ENCODE measurements at regions not wholly inside any gene's neighbourhood (a gene's known extent, or its start where the extent isn't known, plus 50 kb on each side); places are given as distances from the start of the nearest gene placed in this dataset.
"Not testable (repeated sequence)": the region's sequence is repeated elsewhere in the genome, so short reads cannot be mapped to it uniquely, and the experiment has no call there.

DNA sequence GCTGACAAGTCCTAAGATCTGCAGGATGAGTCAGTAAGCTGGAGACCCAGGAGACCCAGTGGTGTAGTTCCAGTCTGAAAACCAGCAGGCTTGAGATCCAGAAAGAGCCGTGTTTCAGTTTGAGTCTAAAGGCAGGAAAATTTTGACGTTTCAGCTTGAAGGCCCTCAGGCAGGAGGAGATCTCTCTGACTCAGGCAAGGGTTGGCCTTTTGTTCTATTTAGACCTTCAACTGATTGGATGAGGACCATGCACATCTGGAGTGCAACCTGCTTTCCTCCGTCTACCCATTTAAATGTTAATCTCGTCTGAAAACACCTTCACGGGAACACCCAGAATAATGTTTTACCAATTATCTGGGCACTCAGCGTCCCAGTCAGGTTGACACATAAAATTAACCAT is 69.5 kb downstream of the NPIPA7 start:
- H3K4me3 ChIP-seq (ENCODE audit: low read length); DNase-seq (ENCODE audit: low read depth, low spot score): not testable (repeated sequence)

DNA sequence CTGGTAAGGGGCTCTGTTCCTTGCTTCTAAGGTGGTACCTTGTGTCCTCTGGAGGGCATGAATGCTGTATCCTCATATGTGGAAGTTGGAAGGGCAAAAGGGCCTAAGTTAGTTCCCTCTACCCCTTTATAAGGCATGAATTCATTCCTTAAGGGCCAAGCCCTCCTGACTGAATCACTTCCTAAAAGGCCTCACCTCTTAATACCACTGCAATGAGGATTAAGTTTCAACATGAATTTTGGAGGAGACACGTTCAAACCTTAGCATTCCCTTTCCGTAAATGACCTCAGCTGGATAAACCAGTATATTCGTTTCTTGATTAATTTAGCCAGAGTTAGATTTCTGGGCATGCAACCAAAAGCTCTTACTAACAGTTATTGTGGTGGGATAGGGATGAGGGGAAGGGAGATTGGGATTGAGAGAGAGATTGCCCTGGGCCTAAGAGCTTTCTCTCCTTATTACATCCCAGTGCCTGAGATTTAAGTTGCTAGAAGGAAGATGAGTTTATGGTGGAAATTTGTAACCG is 70.8 kb downstream of the NPIPA7 start:
- DNase-seq (ENCODE audit: low read depth, low spot score); H3K4me3 ChIP-seq (ENCODE audit: low read length): not testable (repeated sequence)

DNA sequence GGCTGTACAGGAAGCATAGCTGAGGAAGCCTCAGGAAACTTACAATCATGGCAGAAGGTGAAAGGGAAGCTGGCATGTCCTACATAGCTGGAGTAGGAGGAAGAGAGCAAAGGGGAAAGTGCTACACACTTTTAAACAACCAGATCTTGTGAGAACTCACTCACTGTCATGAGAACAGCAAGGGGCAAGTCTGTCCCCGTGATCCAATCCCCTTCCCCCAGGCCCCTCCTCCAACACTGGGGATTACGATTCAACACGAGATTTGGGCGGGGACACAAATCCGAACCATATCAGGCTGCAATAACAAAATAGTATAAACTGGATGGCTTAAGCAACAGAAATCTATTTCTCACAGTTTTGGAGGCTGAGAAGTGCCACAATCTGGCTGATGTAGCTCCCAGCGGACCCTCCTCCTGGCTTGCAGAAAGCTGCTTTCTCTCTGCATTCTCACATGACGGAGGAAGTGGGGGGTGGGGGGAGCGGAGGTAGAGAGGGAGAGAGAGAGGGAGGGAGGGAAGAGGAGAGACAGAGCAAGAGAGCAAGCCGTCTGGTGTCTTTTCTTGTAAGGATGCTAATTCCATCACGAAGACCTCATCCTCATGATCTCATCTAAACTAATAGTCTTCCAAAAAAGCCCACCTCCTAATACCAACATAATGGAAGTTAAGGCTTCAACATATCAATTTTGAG is 72.9 kb downstream of the NPIPA7 start:
- H3K4me3 ChIP-seq (ENCODE audit: low read length) = not testable (repeated sequence)

DNA sequence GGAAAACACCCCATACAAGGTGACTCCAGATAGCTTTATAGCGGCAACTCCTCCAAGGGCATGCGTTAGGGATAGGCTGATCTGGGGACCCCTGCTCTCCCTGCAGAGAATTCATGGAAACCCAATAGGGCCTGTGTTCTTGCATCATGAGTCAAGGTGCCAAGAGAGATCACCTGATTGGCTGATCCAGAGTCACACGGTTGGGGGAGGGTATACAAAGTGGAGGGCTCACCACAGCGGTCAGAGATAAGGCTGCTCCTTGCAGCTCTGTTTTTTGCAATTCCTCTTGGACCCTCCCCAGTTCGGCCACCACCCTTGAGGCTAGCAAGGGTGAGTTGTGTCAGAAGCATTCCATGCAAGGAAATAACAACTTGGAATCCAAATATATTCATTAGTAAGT is 79.6 kb downstream of the NPIPA7 start:
- DNase-seq (ENCODE audit: low read depth, low spot score); H3K4me3 ChIP-seq (ENCODE audit: low read length): not testable (repeated sequence)

More for the DNA sequence above, 72.9 kb downstream of the NPIPA7 start:
- not testable (repeated sequence) for DNase-seq (ENCODE audit: low read depth, low spot score)

DNA sequence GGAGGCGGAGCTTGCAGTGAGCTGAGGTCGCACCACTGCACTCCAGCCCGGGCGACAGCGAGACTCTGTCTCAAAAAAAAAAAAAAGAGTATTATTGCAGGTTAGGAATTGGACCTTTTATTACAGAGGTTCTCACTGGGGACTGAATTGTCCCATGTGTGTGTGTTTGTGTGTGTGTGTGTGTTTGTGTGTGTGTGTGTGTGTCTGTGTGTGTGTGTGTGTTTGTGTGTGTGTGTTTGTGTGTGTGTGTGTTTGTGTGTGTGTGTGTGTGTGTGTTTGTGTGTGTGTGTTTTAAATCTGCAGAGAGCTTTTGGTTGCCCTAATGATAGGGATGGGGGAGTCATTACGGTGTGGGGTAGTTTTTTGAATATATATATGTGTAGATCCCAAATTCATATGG is 84.9 kb downstream of the NPIPA7 start:
- not testable (repeated sequence) for H3K4me3 ChIP-seq (ENCODE audit: low read length); DNase-seq (ENCODE audit: low read depth, low spot score)

DNA sequence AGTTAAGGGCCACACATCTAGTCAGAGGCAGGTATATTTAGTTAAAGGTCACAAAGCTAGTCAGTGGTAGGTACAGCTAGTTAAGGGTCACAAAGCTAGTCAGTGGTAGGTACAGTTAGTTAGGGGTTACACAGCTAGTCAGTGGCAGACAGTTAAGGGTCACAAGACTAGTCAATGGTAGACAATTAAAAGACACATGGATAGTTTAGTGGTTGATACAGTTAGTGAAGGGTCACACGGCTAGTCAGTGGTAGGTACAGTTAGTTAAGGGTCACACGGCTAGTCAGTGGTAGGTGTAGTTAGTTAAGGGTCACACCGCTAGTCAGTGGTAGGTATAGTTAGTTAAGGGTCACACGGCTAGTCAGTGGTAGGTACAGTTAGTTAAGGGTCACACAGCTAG is 110.0 kb downstream of the NPIPA7 start:
- DNase-seq (ENCODE audit: low read depth, low spot score); H3K4me3 ChIP-seq (ENCODE audit: low read length): not testable (repeated sequence)

DNA sequence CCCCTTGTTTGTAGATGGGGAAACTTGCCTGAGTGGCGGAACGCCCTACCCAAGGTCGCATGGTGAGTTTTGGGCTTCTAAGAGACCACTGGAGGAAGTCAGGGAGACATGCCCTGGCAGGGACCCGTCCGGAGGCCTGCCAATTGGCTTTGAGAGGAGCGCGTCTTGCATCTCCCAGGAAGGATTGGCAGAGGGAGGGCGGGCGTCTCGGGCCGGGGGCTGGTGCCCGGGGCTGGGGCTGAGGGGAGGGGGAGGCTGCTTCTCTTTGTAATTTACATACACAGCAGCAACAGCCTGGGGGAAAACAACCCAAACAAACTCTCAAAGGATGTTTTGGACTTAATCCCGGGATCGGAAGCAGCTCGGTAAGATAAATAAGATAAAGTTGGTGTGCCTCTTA is 110.5 kb downstream of the NPIPA7 start:
- not testable (repeated sequence) for DNase-seq (ENCODE audit: low read depth, low spot score); H3K4me3 ChIP-seq (ENCODE audit: low read length)

DNA sequence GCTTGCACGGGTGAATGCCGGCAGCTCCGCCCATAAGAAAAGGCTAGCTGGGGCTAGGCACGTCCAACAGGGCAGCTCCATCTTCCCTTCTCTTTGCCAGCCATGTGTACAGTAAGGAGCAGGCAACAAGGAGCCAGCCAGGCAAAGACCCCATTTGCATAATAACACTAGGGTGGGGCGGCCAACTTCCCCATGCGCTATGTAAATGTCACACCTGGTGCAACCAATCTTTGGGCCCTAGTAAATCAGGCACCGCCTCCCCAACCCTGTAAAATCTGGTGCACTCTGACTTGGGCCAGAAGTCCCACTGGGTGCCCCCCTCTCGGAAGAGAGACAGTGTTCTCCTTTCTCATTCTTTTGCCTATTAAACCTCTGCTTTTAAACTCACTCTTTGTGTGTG is 115.2 kb downstream of the NPIPA7 start:
- not testable (repeated sequence) for H3K4me3 ChIP-seq (ENCODE audit: low read length); DNase-seq (ENCODE audit: low read depth, low spot score)

DNA sequence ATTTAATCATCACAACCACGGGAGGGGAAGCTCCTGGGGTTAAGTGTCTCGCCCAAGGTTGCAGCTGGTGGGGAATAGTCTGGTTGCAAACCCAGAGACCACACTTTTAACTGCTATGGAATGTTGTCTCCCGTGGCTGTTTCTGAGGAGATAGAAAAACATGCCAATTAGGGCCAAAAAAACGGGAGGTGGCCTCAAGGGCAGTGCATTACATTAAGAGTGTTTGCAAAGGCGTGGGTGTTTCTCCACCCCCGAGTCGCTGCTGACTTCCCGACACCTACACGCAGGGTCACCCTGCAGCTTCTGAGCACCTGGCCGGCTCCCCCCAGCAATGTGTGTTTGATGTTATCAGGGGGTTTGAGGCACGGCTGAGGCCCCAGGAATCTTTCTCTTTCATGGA is 116.1 kb downstream of the NPIPA7 start:
- H3K4me3 ChIP-seq (ENCODE audit: low read length); DNase-seq (ENCODE audit: low read depth, low spot score): not testable (repeated sequence)

DNA sequence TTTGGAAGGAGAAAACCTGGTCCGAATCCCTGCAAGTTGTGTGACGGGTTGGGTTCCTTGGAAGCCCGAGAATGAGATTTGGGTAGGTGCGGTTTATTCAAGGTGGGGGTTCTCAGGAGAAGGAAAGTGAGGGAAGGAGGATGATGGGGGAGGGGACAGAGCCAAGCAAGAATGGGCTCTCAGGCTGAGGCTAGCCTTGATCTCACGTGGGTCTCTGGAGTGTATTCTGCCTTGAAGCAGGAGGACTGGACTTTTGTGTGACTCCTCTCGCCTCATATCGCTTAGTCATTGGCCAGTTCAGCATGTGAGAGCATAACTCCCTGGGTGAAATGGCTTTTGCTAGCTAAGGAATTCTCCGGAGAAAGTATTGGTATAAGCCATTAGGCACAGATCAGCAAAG is 120.9 kb downstream of the NPIPA7 start:
- H3K4me3 ChIP-seq (ENCODE audit: low read length); DNase-seq (ENCODE audit: low read depth, low spot score): not testable (repeated sequence)

DNA sequence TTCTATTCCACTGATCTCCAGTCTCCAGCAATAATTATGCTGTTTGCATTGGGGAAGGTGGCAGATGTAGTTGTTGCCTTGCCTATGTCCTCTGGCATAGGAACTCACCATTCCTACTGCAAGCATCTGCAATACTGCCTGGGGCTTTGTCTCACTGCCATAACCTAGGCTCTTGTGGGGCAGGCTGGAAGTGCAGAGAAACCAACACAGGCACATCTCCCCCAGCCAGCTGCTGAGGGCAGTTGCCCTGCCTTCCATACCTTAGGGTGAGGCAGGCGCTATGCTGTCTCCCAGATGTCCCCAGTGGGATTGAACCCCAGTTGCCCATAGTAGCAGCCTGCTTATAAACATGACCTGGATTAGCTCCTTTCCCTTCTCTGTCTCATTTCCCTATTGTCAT is 128.1 kb downstream of the NPIPA7 start:
- H3K4me3 ChIP-seq (ENCODE audit: low read length); DNase-seq (ENCODE audit: low read depth, low spot score): not testable (repeated sequence)

DNA sequence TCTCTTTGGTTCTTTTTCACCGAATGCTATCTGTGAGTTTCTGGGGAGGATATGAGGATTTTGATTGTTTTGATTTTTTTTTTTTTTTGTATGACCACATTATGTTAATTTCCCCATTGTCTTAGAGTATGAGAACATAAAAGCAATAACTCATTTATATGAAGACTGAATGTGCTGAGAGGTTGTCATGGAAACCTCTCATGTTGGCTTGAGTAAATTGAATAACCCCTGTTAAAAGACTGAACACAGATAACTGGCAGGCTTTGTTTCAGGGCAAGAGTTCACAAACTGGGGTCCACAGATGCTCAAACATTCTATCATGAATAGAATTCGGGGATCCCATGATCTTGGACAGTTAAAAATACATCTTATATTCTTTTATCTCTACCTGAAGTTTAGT is 129.4 kb downstream of the NPIPA7 start:
- H3K4me3 ChIP-seq (ENCODE audit: low read length); DNase-seq (ENCODE audit: low read depth, low spot score): not testable (repeated sequence)

DNA sequence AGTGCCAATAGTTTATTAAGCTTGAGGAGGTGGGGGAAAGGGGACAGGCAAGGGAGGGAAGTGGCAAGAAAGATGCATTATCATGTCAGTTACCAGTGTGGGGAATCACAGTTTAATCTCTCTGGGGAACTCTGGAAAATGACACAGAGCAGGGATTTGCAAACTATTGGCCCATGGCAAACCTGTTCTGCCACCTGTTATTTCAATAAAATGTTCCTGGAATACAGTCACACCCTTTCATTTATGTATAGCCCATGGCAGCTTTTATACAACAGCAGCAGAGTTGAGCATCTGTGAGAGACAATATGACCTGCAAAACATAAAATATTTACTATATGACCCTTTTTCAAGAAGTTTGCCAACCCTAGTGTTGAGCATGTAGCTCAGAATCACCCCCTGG is 140.5 kb downstream of the NPIPA7 start:
- H3K4me3 ChIP-seq (ENCODE audit: low read length); DNase-seq (ENCODE audit: low read depth, low spot score): not testable (repeated sequence)

DNA sequence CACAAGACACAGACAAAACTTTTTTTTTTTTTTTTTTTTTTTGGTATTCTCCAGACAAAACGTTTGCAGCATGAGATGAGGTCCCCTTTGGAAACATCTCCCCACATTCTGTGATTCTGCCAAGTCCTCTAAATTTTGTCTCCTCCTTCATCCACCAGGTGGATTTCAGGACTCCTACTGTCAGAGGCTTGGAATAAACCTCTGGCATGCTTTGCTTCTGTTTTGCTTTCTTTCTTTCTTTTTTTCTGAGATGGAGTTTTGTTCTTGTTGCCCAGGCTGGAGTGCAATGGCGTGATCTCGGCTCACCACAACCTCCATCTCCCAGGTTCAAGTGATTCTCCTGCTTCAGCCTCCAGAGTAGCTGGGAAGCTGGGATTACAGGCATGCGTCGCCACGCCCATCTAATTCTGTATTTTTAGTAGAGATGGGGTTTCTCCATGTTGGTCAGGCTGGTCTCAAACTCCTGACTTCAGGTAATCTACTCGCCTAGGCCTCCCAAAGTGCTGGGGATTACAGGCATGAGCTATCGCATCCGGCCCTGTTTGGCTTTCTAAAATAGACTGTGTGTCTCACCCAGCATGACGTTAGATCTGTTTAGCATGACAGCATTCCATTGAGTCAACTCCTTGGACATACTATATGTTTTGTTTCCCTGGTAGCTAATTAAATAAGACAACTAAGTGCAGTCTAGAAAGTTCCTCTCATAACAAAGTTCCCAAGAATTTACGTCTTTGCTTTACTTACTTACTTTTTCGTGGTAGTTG is 142.5 kb downstream of the NPIPA7 start:
- not testable (repeated sequence) for H3K4me3 ChIP-seq (ENCODE audit: low read length); DNase-seq (ENCODE audit: low read depth, low spot score)

DNA sequence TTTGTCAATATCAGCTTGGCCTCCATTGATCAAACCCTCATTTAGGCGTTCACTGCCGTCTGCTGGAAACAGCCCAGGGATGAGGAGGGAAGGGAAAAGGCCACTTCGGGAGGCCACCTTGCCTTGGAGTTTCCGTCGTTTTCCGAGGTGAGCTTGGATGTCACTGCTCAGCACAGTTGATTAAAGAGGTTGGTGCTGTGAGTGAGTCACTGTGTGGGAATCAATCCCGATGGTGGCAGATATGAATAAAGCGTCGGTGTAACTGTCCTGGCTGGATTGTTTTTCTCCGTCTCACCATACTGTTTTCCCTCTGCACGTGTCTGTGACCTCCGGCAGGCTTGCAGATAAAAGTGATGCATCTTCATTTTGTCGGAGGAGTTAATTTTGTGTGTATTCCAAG is 148.1 kb downstream of the NPIPA7 start:
- not testable (repeated sequence) for H3K4me3 ChIP-seq (ENCODE audit: low read length)

DNA sequence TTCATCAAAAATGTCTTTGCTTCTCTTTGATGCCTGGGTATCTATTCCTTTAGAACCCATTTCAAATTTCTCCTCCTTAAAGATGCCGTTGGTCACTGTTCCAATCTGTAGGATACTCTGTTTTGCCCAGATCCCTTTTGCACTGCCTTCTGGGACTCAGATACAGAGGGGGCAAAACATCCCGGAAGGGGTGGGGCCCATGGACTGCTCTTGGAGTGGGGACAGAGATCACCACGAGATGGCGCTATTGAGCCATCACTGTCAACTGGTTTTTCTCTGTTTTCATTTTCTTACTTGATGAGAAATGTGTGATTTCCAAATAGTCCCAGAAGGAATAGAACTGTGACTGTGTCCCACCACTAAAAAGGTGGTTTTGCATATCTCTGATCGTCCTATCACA is 151.8 kb downstream of the NPIPA7 start:
- H3K4me3 ChIP-seq (ENCODE audit: low read length); DNase-seq (ENCODE audit: low read depth, low spot score): not testable (repeated sequence)

More for the DNA sequence above, 148.1 kb downstream of the NPIPA7 start:
- not testable (repeated sequence) for DNase-seq (ENCODE audit: low read depth, low spot score)

DNA sequence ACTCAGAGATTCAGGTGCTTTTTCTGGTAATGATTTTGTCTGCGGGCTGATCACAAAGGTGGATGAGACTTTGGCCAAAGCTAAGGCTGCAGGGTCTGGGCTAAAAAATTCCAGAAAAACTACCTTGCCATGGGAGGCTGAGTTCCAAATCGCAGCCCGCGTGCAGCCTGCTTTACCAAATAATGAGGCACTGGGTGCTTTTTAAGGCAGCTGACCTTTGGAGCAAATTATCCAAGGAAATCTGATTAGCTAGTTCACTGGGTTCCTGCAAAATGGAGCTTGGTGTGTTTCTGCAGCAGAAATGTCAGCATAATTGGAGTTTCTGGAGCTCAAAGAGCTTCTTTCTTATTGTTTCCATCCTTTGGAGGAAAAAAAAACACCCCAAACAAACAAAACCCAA is 156.6 kb downstream of the NPIPA7 start:
- DNase-seq (ENCODE audit: low read depth, low spot score); H3K4me3 ChIP-seq (ENCODE audit: low read length): not testable (repeated sequence)

DNA sequence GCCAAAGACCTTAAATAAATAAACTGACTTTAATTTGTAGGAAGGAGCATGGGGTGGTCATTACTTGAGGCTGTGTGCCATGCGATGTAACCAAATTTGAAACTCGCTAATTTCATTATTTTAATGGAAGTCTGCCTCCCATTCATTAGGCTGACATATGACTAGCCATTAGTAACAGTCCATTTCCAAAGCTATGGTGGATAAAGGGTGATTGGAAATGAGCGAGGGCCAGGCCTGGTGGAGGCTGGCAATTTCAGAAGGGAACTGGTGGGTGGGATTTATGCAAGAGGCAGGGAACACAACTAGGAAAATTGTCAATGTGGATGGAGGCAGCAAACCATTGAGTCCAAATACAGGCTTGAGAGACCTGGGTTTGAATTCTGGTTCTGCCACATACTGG is 157.2 kb downstream of the NPIPA7 start:
- not testable (repeated sequence) for DNase-seq (ENCODE audit: low read depth, low spot score); H3K4me3 ChIP-seq (ENCODE audit: low read length)

DNA sequence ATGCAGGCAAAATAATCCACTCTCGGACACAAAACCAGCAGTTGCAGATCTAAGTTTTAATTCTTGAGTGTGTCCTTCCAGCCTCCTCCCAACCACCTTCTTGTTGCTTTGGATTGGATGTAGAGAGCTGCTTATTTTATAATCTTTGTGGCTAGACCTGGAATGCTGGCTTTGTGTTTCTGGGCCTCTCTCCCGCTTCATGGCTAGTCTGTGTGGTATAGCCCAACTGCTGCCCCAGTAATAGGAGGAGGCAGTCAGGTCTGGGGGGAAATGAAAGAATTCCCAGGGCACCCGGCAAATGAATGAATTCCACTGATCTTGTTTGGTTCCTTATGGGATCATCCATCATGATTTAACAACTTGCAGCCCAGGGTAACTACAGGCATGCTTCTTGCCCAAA is 170.8 kb downstream of the NPIPA7 start:
- DNase-seq (ENCODE audit: low read depth, low spot score); H3K4me3 ChIP-seq (ENCODE audit: low read length): not testable (repeated sequence)

DNA sequence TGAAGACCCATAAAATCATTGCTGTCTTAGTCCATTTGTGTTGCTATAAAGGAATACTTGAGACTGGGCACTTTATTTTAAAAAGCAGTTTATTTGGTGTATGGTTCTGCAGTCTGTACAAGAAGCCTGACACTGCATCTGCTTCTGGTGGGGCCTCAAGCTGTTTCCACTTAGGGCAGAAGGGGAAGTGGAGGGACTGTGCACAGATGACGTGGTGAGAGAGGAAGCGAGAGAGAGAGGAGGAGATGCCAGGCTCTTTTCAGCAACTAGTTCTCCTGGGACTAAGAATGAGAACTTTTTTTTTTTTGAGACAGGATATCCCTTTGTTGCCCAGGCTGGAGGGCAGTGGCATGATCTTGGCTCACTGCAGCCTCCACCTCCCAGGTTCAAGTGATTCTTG is 171.9 kb downstream of the NPIPA7 start:
- DNase-seq (ENCODE audit: low read depth, low spot score); H3K4me3 ChIP-seq (ENCODE audit: low read length): not testable (repeated sequence)

Data from Jurkat, Clone E6-1 (cell line).